Caco-2 (cell line): ENCODE measurements at regions not wholly inside any gene's neighbourhood (a gene's known extent, or its start where the extent isn't known, plus 50 kb on each side); places are given as distances from the start of the nearest gene placed in this dataset.

ENCODE experiments used
- BruUV-seq: library from RNA; stranded (reverse); fragments of 400-500 nt; replicated peaks from 2 replicates; lab custom pipeline; 2021; lab: Mats Ljungman, UMichigan
- CTCF ChIA-PET: fragments of 300-600 bp; sonication (Branson Sonifier 250); formaldehyde crosslinking; loops from one replicate; lab custom pipeline; 2022; ENCODE audit warnings: antibody characterized with exemption; lab: Charles Lee
- POLR2A ChIA-PET: fragments of 300-600 bp; sonication (Branson Sonifier 250); formaldehyde crosslinking; loops from one replicate; lab custom pipeline; 2022; ENCODE audit warnings: antibody characterized with exemption; lab: Charles Lee
- DNase-seq, 2 experiments: peaks; one replicate each; pipeline versions ENCODE4 v3.0.0 to v3.0.0-alpha.2; 2020 to 2022
- H3K27me3 ChIP-seq: replicated peaks from 2 replicates; pipeline ENCODE4 v1.6.0; 2011; ENCODE audit warnings: low read length; ENCODE audit not compliant: control insufficient read depth, insufficient read depth
- H3K36me3 ChIP-seq: 2 replicates; pipeline ENCODE4 v1.5.1; 2011; ENCODE audit warnings: low read length; ENCODE audit not compliant: control insufficient read depth, insufficient read depth
- H3K4me1 ChIP-seq: fragments of 250-450 bp; sonication (Bioruptor Pico); 2 replicates; pipeline ENCODE4 v1.5.1; 2020; ENCODE audit warnings: mild to moderate bottlenecking
- H3K4me3 ChIP-seq: 2 replicates; pipeline ENCODE4 v1.5.1; 2011; ENCODE audit warnings: low read depth, mild to moderate bottlenecking, control low read depth, low read length
- H3K9me3 ChIP-seq: fragments of 250-450 bp; sonication (Bioruptor Pico); 2 replicates; pipeline ENCODE4 v1.5.1; 2020; ENCODE audit warnings: mild to moderate bottlenecking, moderate library complexity
- H3K27ac Mint-ChIP-seq: one replicate; pipeline ENCODE4 v1.8.0; 2022; ENCODE audit warnings: mixed read lengths; ENCODE audit not compliant: unreplicated experiment
- H3K27me3 Mint-ChIP-seq: one replicate; pipeline ENCODE4 v1.8.0; 2022; ENCODE audit warnings: mixed read lengths; ENCODE audit not compliant: insufficient read depth, unreplicated experiment
- H3K36me3 Mint-ChIP-seq: one replicate; pipeline ENCODE4 v1.8.0; 2022; ENCODE audit warnings: mild to moderate bottlenecking, mixed read lengths; ENCODE audit not compliant: insufficient read depth, unreplicated experiment
- H3K4me1 Mint-ChIP-seq: one replicate; pipeline ENCODE4 v1.8.0; 2022; ENCODE audit warnings: low read depth, mixed read lengths; ENCODE audit not compliant: unreplicated experiment
- H3K4me3 Mint-ChIP-seq: one replicate; pipeline ENCODE4 v1.8.0; 2022; ENCODE audit warnings: mild to moderate bottlenecking, moderate library complexity, mixed read lengths; ENCODE audit not compliant: unreplicated experiment
- H3K9me3 Mint-ChIP-seq: one replicate; pipeline ENCODE4 v1.8.0; 2022; ENCODE audit warnings: mixed read lengths; ENCODE audit not compliant: unreplicated experiment
- CTCF ChIP-seq, 2 experiments: fragments of 200-600 bp in 1 of 2; IDR thresholded peaks; 1 replicate in 1 of 2; 2 replicates in 1 of 2; pipeline versions ENCODE4 v1.5.1 to v1.8.0; 2011 to 2022; ENCODE audit warnings: antibody characterized with exemption in 1 of 2, control low read depth in 1 of 2, inconsistent platforms in 1 of 2, low read depth in 1 of 2, low read length in 1 of 2, mild to moderate bottlenecking in 1 of 2, moderate library complexity in 1 of 2; ENCODE audit not compliant: insufficient read depth in 1 of 2, severe bottlenecking in 1 of 2, unreplicated experiment in 1 of 2
- intact Hi-C: fragments of 100-400 bp; cut with micrococcal nuclease; formaldehyde crosslinking; loops from one replicate; pipeline ENCODE4 v1.10.0; 2022; ENCODE audit not compliant: unreplicated experiment

- H3K36me3 Mint-ChIP-seq: no peaks in the 10 kb centered on the region
- no peaks in the 10 kb centered on the region for H3K4me1 Mint-ChIP-seq
- DNase-seq: no peak
- intact Hi-C loops: no loop called here
- TF ChIP-seq CTCF (IDR thresholded peaks at IDR 0.05; ENCODE audit: insufficient read depth in 1 of 2, low read depth in 1 of 2, low read length in 1 of 2, severe bottlenecking in 1 of 2, unreplicated experiment in 1 of 2): no peak
- no TSS peak for BruUV-seq
- peaks cover 6% of the 10 kb centered on the region for H3K27me3 Mint-ChIP-seq
- Histone ChIP-seq H3K27me3 (no peaks in the 10 kb centered on the region), H3K4me1 (no peaks in the 10 kb centered on the region), H3K4me3 (no peak overlapping the region), H3K9me3 (no peaks in the 10 kb centered on the region), H3K36me3 (no peaks in the 10 kb centered on the region)
- no peak overlapping the region for H3K27ac Mint-ChIP-seq
- ChIA-PET CTCF (no interaction called here), POLR2A (no interaction called here)
- H3K9me3 Mint-ChIP-seq: peaks cover 9% of the 10 kb centered on the region
- no peak overlapping the region for H3K4me3 Mint-ChIP-seq
Measured at GRCh38 chr1:14118691-14119485, 418.9 kb downstream of the PRDM2 start.

- ChIA-PET POLR2A (no interaction called here), CTCF (no interaction called here)
- Histone ChIP-seq H3K36me3 (no peaks in the 10 kb centered on the region), H3K4me3 (no peak overlapping the region), H3K9me3 (no peaks in the 10 kb centered on the region), H3K27me3 (no peaks in the 10 kb centered on the region), H3K4me1 (no peaks in the 10 kb centered on the region)
- Mint-ChIP-seq H3K27me3 (peaks cover 9% of the 10 kb centered on the region), H3K36me3 (no peaks in the 10 kb centered on the region), H3K4me3 (no peak overlapping the region), H3K27ac (no peak overlapping the region), H3K9me3 (peaks cover 9% of the 10 kb centered on the region), H3K4me1 (no peaks in the 10 kb centered on the region)
- BruUV-seq: no TSS peak
- intact Hi-C loops: no loop called here
- no peak for DNase-seq
- no peak for TF ChIP-seq CTCF (IDR thresholded peaks at IDR 0.05; ENCODE audit: insufficient read depth in 1 of 2, low read depth in 1 of 2, low read length in 1 of 2, severe bottlenecking in 1 of 2, unreplicated experiment in 1 of 2)
Measured at GRCh38 chr1:14120895-14121294, 420.9 kb downstream of the PRDM2 start.

GRCh38 chr1:14128096-14128495, 428.1 kb downstream of the PRDM2 start:
- no TSS peak for BruUV-seq
- Mint-ChIP-seq H3K4me1 (no peaks in the 10 kb centered on the region), H3K27me3 (peaks cover 3% of the 10 kb centered on the region), H3K36me3 (no peaks in the 10 kb centered on the region), H3K9me3 (no peaks in the 10 kb centered on the region), H3K4me3 (no peak overlapping the region), H3K27ac (no peak overlapping the region)
- Histone ChIP-seq H3K27me3 (no peaks in the 10 kb centered on the region), H3K4me1 (no peaks in the 10 kb centered on the region), H3K4me3 (no peak overlapping the region), H3K36me3 (no peaks in the 10 kb centered on the region), H3K9me3 (no peaks in the 10 kb centered on the region)
- CTCF ChIA-PET: no interaction called here
- no peak for TF ChIP-seq CTCF (IDR thresholded peaks at IDR 0.05; ENCODE audit: insufficient read depth in 1 of 2, low read depth in 1 of 2, low read length in 1 of 2, severe bottlenecking in 1 of 2, unreplicated experiment in 1 of 2)
- POLR2A ChIA-PET: no interaction called here
- intact Hi-C loops: no loop called here
- no peak for DNase-seq
